NB4 (cell line): ENCODE measurements at regions not wholly inside any gene's neighbourhood (a gene's known extent, or its start where the extent isn't known, plus 50 kb on each side); places are given as distances from the start of the nearest gene placed in this dataset.
A peak's percentile ranks its signal among the peaks of the same experiment; 100 is the strongest.

Experiments used
- DNase-seq: peaks from one replicate; pipeline ENCODE4 v3.0.0; 2010; ENCODE audit warnings: low read depth
- H3K4me3 ChIP-seq: one replicate; pipeline ENCODE4 v1.5.1; 2011; ENCODE audit warnings: mild to moderate bottlenecking, low read depth, low read length, moderate library complexity
- CTCF ChIP-seq: IDR thresholded peaks from one replicate; pipeline ENCODE4 v1.5.1; 2012; ENCODE audit warnings: low read depth, low read length
- MAX ChIP-seq: IDR thresholded peaks from 2 replicates; pipeline ENCODE4 v1.6.1; 2011; ENCODE audit warnings: low read depth, low read length
- MYC ChIP-seq: IDR thresholded peaks from 2 replicates; pipeline ENCODE4 v1.6.1; 2011; ENCODE audit warnings: low read depth, low read length
- POLR2A ChIP-seq: IDR thresholded peaks from 2 replicates; pipeline ENCODE4 v1.6.1; 2011; ENCODE audit warnings: mild to moderate bottlenecking; ENCODE audit not compliant: insufficient read length; ENCODE audit errors: extremely low read depth

- H3K4me3 ChIP-seq, result no peak overlapping the region
- TF ChIP-seq CTCF (no peak), MAX (no peak), POLR2A (no peak)
- DNase-seq, result no peak
Observed at GRCh38 chr13:99133848-99134247, 66.8 kb upstream of the UBAC2 start.

- TF ChIP-seq MAX (no peak), MYC (no peak), POLR2A (no peak), CTCF (no peak)
- no peak for DNase-seq
- no peak overlapping the region for H3K4me3 ChIP-seq
Observed at GRCh38 chr13:99135591-99135990, 65.1 kb upstream of the UBAC2 start.

- DNase-seq, result no peak
- TF ChIP-seq MAX (no peak), CTCF (no peak), MYC (no peak), POLR2A (no peak)
- no peak overlapping the region for H3K4me3 ChIP-seq
Observed at GRCh38 chr13:99136427-99136954, 64.2 kb upstream of the UBAC2 start.

GRCh38 chr13:99140831-99141230, 59.8 kb upstream of the UBAC2 start:
- DNase-seq, result no peak
- no peak overlapping the region for H3K4me3 ChIP-seq
- no peak for TF ChIP-seq CTCF
- TF ChIP-seq POLR2A, result no peak
- TF ChIP-seq MYC, result no peak
- no peak for TF ChIP-seq MAX

- H3K4me3 ChIP-seq, result no peak overlapping the region
- no peak for DNase-seq
- TF ChIP-seq POLR2A, result no peak
- no peak for TF ChIP-seq MYC
- no peak for TF ChIP-seq CTCF
- TF ChIP-seq MAX, result no peak
Observed at GRCh38 chr13:99143904-99144303, 56.8 kb upstream of the UBAC2 start.

- peak; percentile 90 for DNase-seq
- TF ChIP-seq MAX, result peak; percentile 31; the same call in 1 of the 2 replicates
- peak; percentile 77 for TF ChIP-seq MYC
- no peak for TF ChIP-seq CTCF
- TF ChIP-seq POLR2A, result no peak
- no peak overlapping the region for H3K4me3 ChIP-seq
Observed at GRCh38 chr13:99144306-99144705, 56.3 kb upstream of the UBAC2 start.
